ENCODE measurements at regions not wholly inside any gene's neighbourhood (a gene's known extent, or its start where the extent isn't known, plus 50 kb on each side); places are given as distances from the start of the nearest gene placed in this dataset.

DNA sequence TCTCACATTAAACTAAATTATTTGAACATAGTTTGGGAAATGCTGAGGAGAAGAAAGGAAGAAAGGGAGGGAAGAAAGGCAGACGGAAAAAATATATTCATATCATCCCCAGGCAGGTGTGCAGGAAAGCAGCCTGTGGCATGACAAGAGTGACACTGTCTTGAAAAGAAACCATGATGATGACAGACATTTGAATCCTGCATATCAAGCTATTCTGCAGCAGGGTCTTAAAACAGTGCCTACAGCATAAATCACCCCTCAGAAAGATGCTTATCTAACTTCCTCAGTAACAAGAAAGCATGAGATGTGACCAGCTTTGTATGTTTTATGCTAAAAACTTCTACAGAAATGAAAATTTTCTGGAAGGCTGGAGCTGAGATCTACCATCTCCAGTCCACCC lies 144.5 kb upstream of the GRM7 start:
- Histone ChIP-seq H3K9me3 (ENCODE audit: control insufficient read depth, insufficient read depth, low read depth, low read length) (no peaks in the 10 kb centered on the region), H3K9ac (ENCODE audit: low read length) (no peak overlapping the region), H3K36me3 (ENCODE audit: control insufficient read depth, insufficient read depth, low read length) (no peaks in the 10 kb centered on the region), H3K4me1 (ENCODE audit: control insufficient read depth, insufficient read depth, low read length) (0 out of 2 replicates have a peak, but pooled peaks cover 4% of the 10 kb centered on the region), H3K27me3 (ENCODE audit: control insufficient read depth, insufficient read depth, low read length) (no peaks in the 10 kb centered on the region), H3K4me3 (ENCODE audit: low read depth, low read length) (no peak overlapping the region), H3K27ac (ENCODE audit: low read depth, low read length) (no peak overlapping the region)

DNA sequence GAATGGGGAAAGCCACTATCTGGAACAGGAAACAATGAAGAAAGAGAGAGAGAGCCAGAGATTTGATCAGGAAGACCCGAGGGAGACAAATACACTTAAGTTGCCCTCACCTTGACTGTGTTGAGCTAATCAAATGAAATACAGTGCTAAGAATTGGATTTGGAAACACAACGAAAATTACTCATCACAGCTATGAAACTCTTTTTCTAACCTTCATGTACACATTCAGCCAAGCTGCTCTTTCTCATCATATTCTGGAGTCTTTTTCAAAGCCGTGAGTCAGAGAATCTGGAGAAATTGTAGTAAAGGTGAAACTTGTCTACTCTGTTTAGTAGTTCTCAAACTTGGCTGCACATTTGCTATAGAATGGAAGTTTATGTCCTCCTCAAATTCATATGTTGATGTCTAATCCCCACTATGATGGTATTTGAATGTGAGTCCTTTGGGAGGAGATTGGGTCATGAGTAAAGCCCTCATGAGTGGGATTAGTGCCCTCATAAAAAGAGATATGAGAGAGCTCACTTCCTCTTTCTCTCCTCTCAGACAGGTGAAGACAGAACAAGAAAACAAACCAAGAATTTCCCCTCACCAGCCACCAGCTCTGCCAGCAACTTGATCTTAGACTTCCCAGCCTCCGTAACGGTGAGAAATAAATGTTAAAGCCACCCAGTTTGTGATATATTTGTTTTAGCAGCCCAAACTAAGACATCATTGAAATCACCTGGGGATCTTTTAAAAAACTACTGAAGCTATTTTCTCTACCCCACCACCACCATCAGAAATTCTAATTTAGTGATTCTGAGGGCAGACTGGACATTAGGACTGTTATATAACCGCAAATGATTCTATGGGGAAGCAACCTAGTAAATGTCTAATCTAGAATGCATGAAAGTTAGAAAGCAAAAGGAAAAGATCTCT lies 143.6 kb upstream of the GRM7 start:
- 0 out of 2 replicates have a peak, but pooled peaks cover 4% of the 10 kb centered on the region for H3K4me1 ChIP-seq (ENCODE audit: control insufficient read depth, insufficient read depth, low read length)
- H3K27ac ChIP-seq (ENCODE audit: low read depth, low read length): no peak overlapping the region
- H3K9ac ChIP-seq (ENCODE audit: low read length): no peak overlapping the region
- H3K36me3 ChIP-seq (ENCODE audit: control insufficient read depth, insufficient read depth, low read length): no peaks in the 10 kb centered on the region
- H3K27me3 ChIP-seq (ENCODE audit: control insufficient read depth, insufficient read depth, low read length): no peaks in the 10 kb centered on the region
- no peaks in the 10 kb centered on the region for H3K9me3 ChIP-seq (ENCODE audit: control insufficient read depth, insufficient read depth, low read depth, low read length)
- H3K4me3 ChIP-seq (ENCODE audit: low read depth, low read length): no peak overlapping the region

GRCh38 chr3:6719999-6720398 lies 140.9 kb upstream of the GRM7 start:
- Histone ChIP-seq H3K27me3 (ENCODE audit: control insufficient read depth, insufficient read depth, low read length) (no peaks in the 10 kb centered on the region), H3K9ac (ENCODE audit: low read length) (no peak overlapping the region), H3K9me3 (ENCODE audit: control insufficient read depth, insufficient read depth, low read depth, low read length) (no peaks in the 10 kb centered on the region), H3K4me3 (ENCODE audit: low read depth, low read length) (no peak overlapping the region), H3K27ac (ENCODE audit: low read depth, low read length) (no peak overlapping the region), H3K36me3 (ENCODE audit: control insufficient read depth, insufficient read depth, low read length) (no peaks in the 10 kb centered on the region), H3K4me1 (ENCODE audit: control insufficient read depth, insufficient read depth, low read length) (0 out of 2 replicates have a peak, but pooled peaks cover under 1% of the 10 kb centered on the region)

GRCh38 chr3:6721491-6721890 lies 139.4 kb upstream of the GRM7 start:
- Histone ChIP-seq H3K9me3 (ENCODE audit: control insufficient read depth, insufficient read depth, low read depth, low read length) (no peaks in the 10 kb centered on the region), H3K4me3 (ENCODE audit: low read depth, low read length) (no peak overlapping the region), H3K4me1 (ENCODE audit: control insufficient read depth, insufficient read depth, low read length) (no peaks in the 10 kb centered on the region), H3K27ac (ENCODE audit: low read depth, low read length) (no peak overlapping the region), H3K36me3 (ENCODE audit: control insufficient read depth, insufficient read depth, low read length) (no peaks in the 10 kb centered on the region), H3K9ac (ENCODE audit: low read length) (no peak overlapping the region), H3K27me3 (ENCODE audit: control insufficient read depth, insufficient read depth, low read length) (no peaks in the 10 kb centered on the region)

DNA sequence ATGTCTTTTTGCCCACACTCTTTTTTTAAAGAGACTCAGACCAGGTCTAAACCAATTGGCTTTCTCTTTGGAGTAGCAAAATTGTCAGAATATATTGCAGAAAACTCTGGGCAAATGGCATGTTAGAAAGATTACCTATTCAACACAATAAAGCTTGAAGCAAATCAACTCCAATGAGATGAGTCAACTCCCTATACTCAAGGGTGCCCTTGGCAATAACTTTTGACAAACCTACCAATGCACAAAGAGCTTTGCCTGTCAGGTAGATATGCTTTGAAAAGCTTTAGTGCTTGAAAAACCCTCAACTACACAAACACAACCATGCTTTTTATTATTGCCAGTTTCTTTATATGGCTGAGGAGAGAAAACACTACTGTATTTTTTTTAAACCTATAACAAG lies 137.7 kb upstream of the GRM7 start:
- Histone ChIP-seq H3K9ac (ENCODE audit: low read length) (no peak overlapping the region), H3K36me3 (ENCODE audit: control insufficient read depth, insufficient read depth, low read length) (no peaks in the 10 kb centered on the region), H3K4me3 (ENCODE audit: low read depth, low read length) (no peak overlapping the region), H3K27me3 (ENCODE audit: control insufficient read depth, insufficient read depth, low read length) (no peaks in the 10 kb centered on the region), H3K4me1 (ENCODE audit: control insufficient read depth, insufficient read depth, low read length) (no peaks in the 10 kb centered on the region), H3K9me3 (ENCODE audit: control insufficient read depth, insufficient read depth, low read depth, low read length) (no peaks in the 10 kb centered on the region), H3K27ac (ENCODE audit: low read depth, low read length) (no peak overlapping the region)

DNA sequence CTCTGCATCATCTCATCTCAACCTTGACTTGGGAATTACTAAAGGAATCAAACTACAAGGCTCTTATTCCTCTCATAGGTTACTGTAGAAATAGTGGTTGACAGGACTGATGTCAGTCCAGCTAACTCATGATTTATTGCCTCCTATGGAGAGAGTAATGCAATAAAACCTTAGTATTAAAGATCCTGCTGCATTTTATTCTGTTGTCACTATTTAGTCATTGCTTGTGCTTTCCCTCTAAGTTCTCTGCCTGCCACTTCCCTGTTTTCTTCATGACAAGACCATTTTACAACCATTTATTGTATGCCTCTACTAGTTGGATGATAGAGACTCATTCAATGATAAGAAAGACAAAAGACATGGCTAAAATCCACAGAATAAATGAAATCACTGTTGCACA lies 134.1 kb upstream of the GRM7 start:
- Histone ChIP-seq H3K4me3 (ENCODE audit: low read depth, low read length) (no peak overlapping the region), H3K27ac (ENCODE audit: low read depth, low read length) (no peak overlapping the region), H3K36me3 (ENCODE audit: control insufficient read depth, insufficient read depth, low read length) (no peaks in the 10 kb centered on the region), H3K9me3 (ENCODE audit: control insufficient read depth, insufficient read depth, low read depth, low read length) (no peaks in the 10 kb centered on the region), H3K9ac (ENCODE audit: low read length) (no peak overlapping the region), H3K4me1 (ENCODE audit: control insufficient read depth, insufficient read depth, low read length) (no peaks in the 10 kb centered on the region), H3K27me3 (ENCODE audit: control insufficient read depth, insufficient read depth, low read length) (no peaks in the 10 kb centered on the region)

DNA sequence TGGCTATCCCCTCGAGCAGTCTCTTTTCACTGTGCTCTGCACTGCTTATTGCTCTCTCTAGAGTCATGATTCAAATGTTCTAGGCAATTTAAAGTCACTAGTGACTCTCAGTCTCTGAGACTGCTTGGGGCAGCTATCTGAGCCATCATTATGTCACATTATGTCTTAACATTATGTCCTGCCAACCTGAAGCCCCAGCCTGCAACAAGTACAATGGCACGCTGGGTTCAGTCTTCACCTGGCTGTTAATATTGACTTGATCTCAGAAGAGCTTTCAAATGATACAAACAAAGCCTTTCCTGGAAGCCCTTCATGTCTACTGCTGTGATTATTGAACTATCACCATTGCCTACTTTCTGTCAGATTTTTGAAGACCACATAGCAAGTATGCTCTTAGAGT lies 128.1 kb upstream of the GRM7 start:
- Histone ChIP-seq H3K9me3 (ENCODE audit: control insufficient read depth, insufficient read depth, low read depth, low read length) (no peaks in the 10 kb centered on the region), H3K36me3 (ENCODE audit: control insufficient read depth, insufficient read depth, low read length) (no peaks in the 10 kb centered on the region), H3K27ac (ENCODE audit: low read depth, low read length) (no peak overlapping the region), H3K4me1 (ENCODE audit: control insufficient read depth, insufficient read depth, low read length) (no peaks in the 10 kb centered on the region), H3K4me3 (ENCODE audit: low read depth, low read length) (no peak overlapping the region), H3K9ac (ENCODE audit: low read length) (no peak overlapping the region), H3K27me3 (ENCODE audit: control insufficient read depth, insufficient read depth, low read length) (no peaks in the 10 kb centered on the region)

DNA sequence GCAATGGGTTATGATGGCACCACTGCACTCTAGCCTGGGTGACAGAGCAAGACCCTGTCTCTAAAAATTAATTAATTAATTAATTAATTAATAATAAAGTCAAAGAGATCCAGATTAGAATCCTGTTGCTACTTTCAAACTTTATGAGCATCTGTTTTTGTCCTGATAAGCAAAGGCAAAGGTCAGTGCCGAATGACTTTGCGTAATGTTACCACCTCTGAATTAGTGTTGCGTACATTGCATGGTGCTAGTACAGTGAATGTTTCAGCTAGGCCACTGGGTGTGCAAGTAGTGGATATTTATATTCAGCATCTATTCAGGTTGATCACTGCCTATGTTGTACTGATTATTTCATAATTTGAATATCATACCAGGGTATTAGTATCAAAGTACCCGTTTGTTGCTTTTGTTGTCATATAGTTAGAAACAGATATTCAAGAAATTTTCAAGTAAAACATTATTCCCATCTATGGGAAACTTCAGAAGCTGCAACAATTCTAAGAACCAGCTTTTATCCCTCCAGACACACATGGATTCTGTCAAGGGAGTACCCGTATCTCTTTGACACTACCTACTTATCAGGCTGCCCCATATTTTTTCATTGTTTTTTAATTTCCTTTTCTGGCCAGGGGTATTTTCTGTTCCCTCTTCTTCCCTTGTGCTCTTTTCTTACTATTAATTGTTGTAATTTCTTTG lies 127.1 kb upstream of the GRM7 start:
- Histone ChIP-seq H3K9me3 (ENCODE audit: control insufficient read depth, insufficient read depth, low read depth, low read length) (no peaks in the 10 kb centered on the region), H3K27me3 (ENCODE audit: control insufficient read depth, insufficient read depth, low read length) (no peaks in the 10 kb centered on the region), H3K4me1 (ENCODE audit: control insufficient read depth, insufficient read depth, low read length) (no peaks in the 10 kb centered on the region), H3K27ac (ENCODE audit: low read depth, low read length) (no peak overlapping the region), H3K4me3 (ENCODE audit: low read depth, low read length) (no peak overlapping the region), H3K9ac (ENCODE audit: low read length) (no peak overlapping the region), H3K36me3 (ENCODE audit: control insufficient read depth, insufficient read depth, low read length) (no peaks in the 10 kb centered on the region)

DNA sequence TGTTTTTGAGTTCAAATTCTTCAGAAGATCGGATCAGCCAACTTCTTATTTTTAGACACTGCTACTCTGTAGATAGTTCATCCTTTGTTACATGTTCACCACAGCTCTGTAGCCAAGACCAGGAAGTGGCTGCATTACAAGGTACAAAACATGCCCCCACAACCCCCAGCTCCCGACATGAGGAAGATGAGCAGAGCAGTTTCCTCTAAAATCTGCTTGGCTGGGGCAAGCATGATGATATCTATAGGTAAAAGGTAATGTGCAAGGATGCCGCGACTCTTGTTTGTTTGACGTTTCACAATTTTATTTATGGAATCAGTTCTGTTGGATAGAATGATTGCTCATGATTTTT lies 126.5 kb upstream of the GRM7 start:
- Histone ChIP-seq H3K4me1 (ENCODE audit: control insufficient read depth, insufficient read depth, low read length) (no peaks in the 10 kb centered on the region), H3K4me3 (ENCODE audit: low read depth, low read length) (no peak overlapping the region), H3K27ac (ENCODE audit: low read depth, low read length) (no peak overlapping the region), H3K9ac (ENCODE audit: low read length) (no peak overlapping the region), H3K9me3 (ENCODE audit: control insufficient read depth, insufficient read depth, low read depth, low read length) (no peaks in the 10 kb centered on the region), H3K27me3 (ENCODE audit: control insufficient read depth, insufficient read depth, low read length) (no peaks in the 10 kb centered on the region), H3K36me3 (ENCODE audit: control insufficient read depth, insufficient read depth, low read length) (no peaks in the 10 kb centered on the region)

DNA sequence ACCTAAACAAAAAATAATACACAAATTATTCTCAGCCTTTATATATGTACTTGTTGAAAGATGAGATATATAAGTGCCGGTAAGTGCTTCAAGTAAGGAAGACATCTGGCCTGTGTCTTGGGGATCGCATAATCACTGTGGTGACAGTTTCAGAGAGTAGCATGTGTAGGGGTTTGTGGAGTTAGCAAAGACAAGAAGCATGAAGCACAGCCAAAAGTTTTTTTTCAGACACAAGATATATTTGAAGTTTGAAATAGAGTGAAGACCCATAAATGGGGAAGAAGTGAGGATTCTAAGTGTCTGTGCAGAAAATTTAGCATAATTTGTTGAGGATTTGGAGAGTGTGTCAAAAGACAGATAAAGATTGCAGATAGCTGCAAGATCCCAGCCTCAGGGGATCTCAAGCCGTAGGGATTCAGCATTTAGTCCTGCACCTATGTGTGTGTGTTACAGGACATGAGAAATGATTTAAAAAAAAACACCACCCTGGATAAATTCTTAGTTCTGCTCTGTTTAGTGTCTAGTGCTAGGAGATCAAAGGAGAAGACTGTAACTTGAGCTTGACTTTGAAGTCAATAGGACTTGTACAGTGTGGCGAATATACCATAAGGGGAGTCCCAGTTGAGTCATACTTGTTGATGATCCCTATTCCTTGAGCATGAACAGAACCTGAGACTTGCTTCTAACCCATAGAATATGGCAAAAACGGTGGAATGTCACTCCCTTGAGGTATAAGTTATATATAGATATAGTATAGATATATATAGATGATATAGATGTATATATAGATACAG lies 123.9 kb upstream of the GRM7 start:
- H3K36me3 ChIP-seq (ENCODE audit: control insufficient read depth, insufficient read depth, low read length): no peaks in the 10 kb centered on the region
- no peaks in the 10 kb centered on the region for H3K27me3 ChIP-seq (ENCODE audit: control insufficient read depth, insufficient read depth, low read length)
- no peaks in the 10 kb centered on the region for H3K4me1 ChIP-seq (ENCODE audit: control insufficient read depth, insufficient read depth, low read length)
- H3K4me3 ChIP-seq (ENCODE audit: low read depth, low read length): no peak overlapping the region
- H3K27ac ChIP-seq (ENCODE audit: low read depth, low read length): no peak overlapping the region
- no peaks in the 10 kb centered on the region for H3K9me3 ChIP-seq (ENCODE audit: control insufficient read depth, insufficient read depth, low read depth, low read length)
- no peak overlapping the region for H3K9ac ChIP-seq (ENCODE audit: low read length)

GRCh38 chr3:6737630-6738029 lies 123.3 kb upstream of the GRM7 start:
- Histone ChIP-seq H3K4me1 (ENCODE audit: control insufficient read depth, insufficient read depth, low read length) (no peaks in the 10 kb centered on the region), H3K36me3 (ENCODE audit: control insufficient read depth, insufficient read depth, low read length) (no peaks in the 10 kb centered on the region), H3K9me3 (ENCODE audit: control insufficient read depth, insufficient read depth, low read depth, low read length) (no peaks in the 10 kb centered on the region), H3K9ac (ENCODE audit: low read length) (no peak overlapping the region), H3K27me3 (ENCODE audit: control insufficient read depth, insufficient read depth, low read length) (no peaks in the 10 kb centered on the region), H3K27ac (ENCODE audit: low read depth, low read length) (no peak overlapping the region), H3K4me3 (ENCODE audit: low read depth, low read length) (no peak overlapping the region)
